ENCODE measurements at regions not wholly inside any gene's neighbourhood (a gene's known extent, or its start where the extent isn't known, plus 50 kb on each side); places are given as distances from the start of the nearest gene placed in this dataset.

DNA sequence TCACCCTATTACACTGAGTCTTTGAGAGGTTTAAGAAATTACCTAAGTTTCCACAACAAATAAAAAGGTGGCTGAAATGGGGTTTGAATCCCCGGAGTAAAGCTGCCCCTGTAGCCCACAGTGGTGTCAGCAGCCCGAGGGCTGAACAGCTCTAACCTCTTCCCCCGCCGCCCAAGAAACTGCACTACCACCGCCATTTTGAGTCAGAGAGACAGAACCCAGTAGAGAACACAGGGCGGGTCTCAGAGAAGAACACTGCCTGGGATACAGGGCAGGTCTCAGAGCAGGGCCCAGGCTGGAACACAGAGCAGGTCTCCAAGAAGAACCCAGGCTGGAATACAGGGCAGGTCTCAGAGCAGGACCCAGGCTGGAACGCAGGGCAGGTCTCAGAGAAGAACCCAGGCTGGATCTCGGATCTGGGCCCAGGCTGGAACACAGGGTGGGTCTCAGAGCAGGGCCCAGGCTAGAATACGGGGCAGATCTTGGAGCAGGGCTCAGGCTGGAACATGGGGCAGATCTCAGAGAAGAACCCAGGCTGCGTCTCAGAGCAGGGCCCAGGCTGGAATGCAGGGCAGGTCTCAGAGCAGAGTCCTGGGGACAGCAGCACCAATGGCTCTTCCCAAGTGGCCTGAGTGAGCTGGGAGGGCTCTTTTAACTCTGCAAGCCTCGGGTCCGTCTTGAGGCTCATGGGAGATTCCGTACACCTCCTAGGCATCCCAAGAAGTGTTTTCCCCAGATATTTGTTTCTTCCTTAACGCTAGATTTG, 85.9 kb upstream of the LANCL2 start:
- TF ChIP-seq ISL1 (CRISPR knock-in tag; IDR thresholded peaks at IDR 0.05): no peak
- no peak for TF ChIP-seq PPARA (CRISPR knock-in tag; IDR thresholded peaks at IDR 0.05; ENCODE audit: borderline replicate concordance)
- TF ChIP-seq, protein P1, sequence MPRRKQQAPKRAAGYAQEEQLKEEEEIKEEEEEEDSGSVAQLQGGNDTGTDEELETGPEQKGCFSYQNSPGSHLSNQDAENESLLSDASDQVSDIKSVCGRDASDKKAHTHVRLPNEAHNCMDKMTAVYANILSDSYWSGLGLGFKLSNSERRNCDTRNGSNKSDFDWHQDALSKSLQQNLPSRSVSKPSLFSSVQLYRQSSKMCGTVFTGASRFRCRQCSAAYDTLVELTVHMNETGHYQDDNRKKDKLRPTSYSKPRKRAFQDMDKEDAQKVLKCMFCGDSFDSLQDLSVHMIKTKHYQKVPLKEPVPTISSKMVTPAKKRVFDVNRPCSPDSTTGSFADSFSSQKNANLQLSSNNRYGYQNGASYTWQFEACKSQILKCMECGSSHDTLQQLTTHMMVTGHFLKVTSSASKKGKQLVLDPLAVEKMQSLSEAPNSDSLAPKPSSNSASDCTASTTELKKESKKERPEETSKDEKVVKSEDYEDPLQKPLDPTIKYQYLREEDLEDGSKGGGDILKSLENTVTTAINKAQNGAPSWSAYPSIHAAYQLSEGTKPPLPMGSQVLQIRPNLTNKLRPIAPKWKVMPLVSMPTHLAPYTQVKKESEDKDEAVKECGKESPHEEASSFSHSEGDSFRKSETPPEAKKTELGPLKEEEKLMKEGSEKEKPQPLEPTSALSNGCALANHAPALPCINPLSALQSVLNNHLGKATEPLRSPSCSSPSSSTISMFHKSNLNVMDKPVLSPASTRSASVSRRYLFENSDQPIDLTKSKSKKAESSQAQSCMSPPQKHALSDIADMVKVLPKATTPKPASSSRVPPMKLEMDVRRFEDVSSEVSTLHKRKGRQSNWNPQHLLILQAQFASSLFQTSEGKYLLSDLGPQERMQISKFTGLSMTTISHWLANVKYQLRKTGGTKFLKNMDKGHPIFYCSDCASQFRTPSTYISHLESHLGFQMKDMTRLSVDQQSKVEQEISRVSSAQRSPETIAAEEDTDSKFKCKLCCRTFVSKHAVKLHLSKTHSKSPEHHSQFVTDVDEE (CRISPR knock-in tag; IDR thresholded peaks at IDR 0.05): no peak
- TF ChIP-seq ZFP3 (CRISPR knock-in tag; IDR thresholded peaks at IDR 0.05): no peak
- TF ChIP-seq PATZ1 (CRISPR knock-in tag; IDR thresholded peaks at IDR 0.05; ENCODE audit: borderline replicate concordance): no peak
- TF ChIP-seq, protein P2, sequence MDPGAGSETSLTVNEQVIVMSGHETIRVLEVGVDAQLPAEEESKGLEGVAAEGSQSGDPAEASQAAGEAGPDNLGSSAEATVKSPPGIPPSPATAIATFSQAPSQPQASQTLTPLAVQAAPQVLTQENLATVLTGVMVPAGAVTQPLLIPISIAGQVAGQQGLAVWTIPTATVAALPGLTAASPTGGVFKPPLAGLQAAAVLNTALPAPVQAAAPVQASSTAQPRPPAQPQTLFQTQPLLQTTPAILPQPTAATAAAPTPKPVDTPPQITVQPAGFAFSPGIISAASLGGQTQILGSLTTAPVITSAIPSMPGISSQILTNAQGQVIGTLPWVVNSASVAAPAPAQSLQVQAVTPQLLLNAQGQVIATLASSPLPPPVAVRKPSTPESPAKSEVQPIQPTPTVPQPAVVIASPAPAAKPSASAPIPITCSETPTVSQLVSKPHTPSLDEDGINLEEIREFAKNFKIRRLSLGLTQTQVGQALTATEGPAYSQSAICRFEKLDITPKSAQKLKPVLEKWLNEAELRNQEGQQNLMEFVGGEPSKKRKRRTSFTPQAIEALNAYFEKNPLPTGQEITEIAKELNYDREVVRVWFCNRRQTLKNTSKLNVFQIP (CRISPR knock-in tag; IDR thresholded peaks at IDR 0.05; ENCODE audit: borderline replicate concordance, low read depth): no peak
- TF ChIP-seq CSDC2 (CRISPR knock-in tag; IDR thresholded peaks at IDR 0.05): no peak
- TF ChIP-seq SNAI2 (CRISPR knock-in tag; IDR thresholded peaks at IDR 0.05): no peak
- TF ChIP-seq ZNF70 (CRISPR knock-in tag; IDR thresholded peaks at IDR 0.05): no peak
- no peak for TF ChIP-seq BACH2 (CRISPR knock-in tag; IDR thresholded peaks at IDR 0.05; ENCODE audit: borderline replicate concordance)
- TF ChIP-seq ZC3H10 (CRISPR knock-in tag; IDR thresholded peaks at IDR 0.05): no peak
